HepG2 (cell line): ENCODE measurements at regions not wholly inside any gene's neighbourhood (a gene's known extent, or its start where the extent isn't known, plus 50 kb on each side); places are given as distances from the start of the nearest gene placed in this dataset.

Experiments
- ATAC-seq: fragments of 200-7000 bp; cut with Tn5 transposase; 3 replicates; pipeline ENCODE4 v1.9.1; 2020; ENCODE audit warnings: mild to moderate bottlenecking, moderate library complexity
- BruUV-seq: library from RNA; stranded (reverse); fragments of 400-500 nt; replicated peaks from 2 replicates; lab custom pipeline; 2021; lab: Mats Ljungman, UMichigan
- CTCF ChIA-PET: fragments of 300-600 bp; formaldehyde crosslinking; extraction: SDS; loops from one replicate; lab custom pipeline; 2021; ENCODE audit warnings: low total read pairs, inconsistent platforms, low intra/inter-chr PET ratio; lab: Yijun Ruan, JAX
- POLR2A ChIA-PET: fragments of 350-600 bp; sonication (Branson Sonifier 250); formaldehyde crosslinking; loops from one replicate; lab custom pipeline; 2020; ENCODE audit warnings: antibody characterized with exemption, inconsistent platforms; lab: Yijun Ruan, JAX
- DNase-seq: peaks from one replicate; pipeline ENCODE4 v3.0.0-alpha.2; 2015; ENCODE audit warnings: low spot score
- FAIRE-seq: peaks from 3 replicates; lab custom pipeline; 2011; peaks lifted over from hg19 to GRCh38; lab: Jason Lieb, UNC
- H2AFZ ChIP-seq: one replicate; pipeline ENCODE4 v1.6.1; 2011; ENCODE audit warnings: low read length, inconsistent platforms
- H3K27ac ChIP-seq: fragments of 300-600 bp; 3 replicates; pipeline ENCODE4 v1.8.0; 2011; ENCODE audit warnings: mixed run types, mild to moderate bottlenecking, mixed read lengths, low read length, inconsistent platforms; ENCODE audit not compliant: insufficient read depth; ENCODE audit errors: extremely low read length
- H3K27me3 ChIP-seq, 2 experiments: fragments of 200-600 bp in 1 of 2; 2 replicates in 1 of 2; 3 replicates in 1 of 2; pipeline versions ENCODE4 v1.6.0 to v1.8.0; 2011; ENCODE audit warnings: low read length in 2 of 2, mild to moderate bottlenecking in 2 of 2, moderate library complexity in 2 of 2, inconsistent platforms in 1 of 2; ENCODE audit not compliant: insufficient read depth in 2 of 2, control insufficient read depth in 1 of 2
- H3K36me3 ChIP-seq, 2 experiments: fragments of 200-600 bp in 1 of 2; replicated peaks in 1 of 2; 2 replicates in 1 of 2; 3 replicates in 1 of 2; pipeline versions ENCODE4 v1.5.1 to v1.8.0; 2011; ENCODE audit warnings: low read length in 2 of 2, inconsistent platforms in 1 of 2; ENCODE audit not compliant: insufficient read depth in 2 of 2, control insufficient read depth in 1 of 2
- H3K4me1 ChIP-seq: 2 replicates; pipeline ENCODE4 v1.5.1; 2012; ENCODE audit warnings: low read length, inconsistent platforms; ENCODE audit not compliant: insufficient read depth
- H3K4me2 ChIP-seq: 2 replicates; pipeline ENCODE4 v1.6.0; 2011; ENCODE audit warnings: low read depth, low read length, inconsistent platforms
- H3K4me3 ChIP-seq, 3 experiments: fragments of 200-600 bp in 1 of 3; sonication (generic), shearing (Covaris generic) in 1 of 3; replicated peaks in 1 of 3; 2 replicates each; pipeline ENCODE4 v1.5.1; 2011 to 2016; ENCODE audit warnings: low read length in 3 of 3, inconsistent platforms in 2 of 3, low read depth in 2 of 3, mild to moderate bottlenecking in 2 of 3, control low read depth in 1 of 3, mixed read lengths in 1 of 3; ENCODE audit not compliant: insufficient read depth in 1 of 3
- H3K79me2 ChIP-seq: one replicate; pipeline ENCODE4 v1.6.1; 2011; ENCODE audit warnings: low read length, inconsistent platforms; ENCODE audit not compliant: insufficient read depth
- H3K9ac ChIP-seq: 2 replicates; pipeline ENCODE4 v1.6.0; 2011; ENCODE audit warnings: mild to moderate bottlenecking, low read depth, low read length, inconsistent platforms; ENCODE audit not compliant: insufficient read depth
- H3K9me3 ChIP-seq: 2 replicates; pipeline ENCODE4 v1.5.1; 2012; ENCODE audit warnings: mild to moderate bottlenecking, low read length
- H4K20me1 ChIP-seq: 2 replicates; pipeline ENCODE4 v1.6.0; 2011; ENCODE audit warnings: inconsistent platforms, mild to moderate bottlenecking, low read length, moderate library complexity; ENCODE audit not compliant: insufficient read depth
- BORCS8-MEF2B ChIP-seq: sonication (generic); formaldehyde crosslinking; IDR thresholded peaks from 2 replicates; pipeline ENCODE4 v1.8.0; 2022; ENCODE audit warnings: mild to moderate bottlenecking, missing genetic modification reagents
- MIER2 ChIP-seq: IDR thresholded peaks from 2 replicates; pipeline ENCODE4 v1.6.1; 2016; ENCODE audit warnings: missing biosample characterization, missing genetic modification reagents
- MXD4 ChIP-seq: IDR thresholded peaks from 2 replicates; pipeline ENCODE4 v1.6.1; 2016; ENCODE audit warnings: mild to moderate bottlenecking, missing biosample characterization, missing genetic modification reagents
- RNF219 ChIP-seq: sonication (generic); formaldehyde crosslinking; IDR thresholded peaks from 2 replicates; pipeline ENCODE4 v1.5.0; 2020; ENCODE audit warnings: mild to moderate bottlenecking, missing genetic modification reagents
- SMARCE1 ChIP-seq: fragments of 450-650 bp; IDR thresholded peaks from 2 replicates; pipeline ENCODE4 v1.6.1; 2017; ENCODE audit warnings: borderline replicate concordance
- ZBED4 ChIP-seq: sonication (generic); formaldehyde crosslinking; IDR thresholded peaks from 2 replicates; pipeline ENCODE4 v1.4.0; 2020; ENCODE audit warnings: missing genetic modification reagents, borderline replicate concordance
- WGBS: methylation state at CpG from one replicate; pipeline ENCODE4 v1.1.6; 2017; ENCODE audit warnings: low lambda C conversion rate; 5-methylcytosine and 5-hydroxymethylcytosine counted together
- in situ Hi-C: cut with HindIII; loops from 2 replicates; pipeline ENCODE4 v1.10.0; 2017; ENCODE audit warnings: low pct_unique_long_range_greater_than_20kb; ENCODE audit not compliant: extremely low pct_ligation_motif_present
- intact Hi-C: fragments of 100-400 bp; cut with micrococcal nuclease; formaldehyde crosslinking; loops from one replicate; pipeline ENCODE4 v1.10.0; 2022; ENCODE audit not compliant: unreplicated experiment

DNA sequence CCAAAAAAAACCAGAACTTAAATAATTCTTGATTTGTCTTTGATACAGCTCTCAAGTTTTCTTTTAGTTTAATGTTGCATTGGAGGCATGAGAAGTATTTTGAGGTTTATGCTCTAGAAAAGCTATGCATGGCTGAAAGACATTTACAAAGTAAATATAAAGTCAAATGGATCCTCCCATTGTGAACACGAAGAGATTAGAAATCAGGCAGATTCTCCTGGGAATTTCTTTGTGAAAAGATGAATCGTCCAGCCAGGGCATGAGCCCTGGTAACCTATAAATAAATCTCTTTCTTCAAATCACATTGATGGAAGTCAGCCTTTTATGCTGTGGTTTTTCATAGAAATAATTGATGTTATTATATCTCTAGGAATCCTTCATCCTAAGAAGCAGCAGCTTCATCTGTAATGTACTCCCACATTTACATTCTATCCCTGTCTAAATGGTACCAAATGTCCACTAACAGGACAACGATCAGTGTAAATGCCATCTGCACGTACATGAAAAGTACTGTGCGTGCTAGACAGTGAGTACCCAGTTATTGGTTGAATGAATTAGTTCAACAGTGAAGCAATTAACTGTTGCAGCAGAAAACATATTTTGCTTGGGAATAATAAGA lies 143.6 kb downstream of the ALDH8A1 start:
- no TSS peak for BruUV-seq
- TF ChIP-seq MXD4: no peak
- TF ChIP-seq MIER2: no peak
- TF ChIP-seq SMARCE1: no peak
- no peak for TF ChIP-seq RNF219
- TF ChIP-seq ZBED4: no peak
- TF ChIP-seq BORCS8-MEF2B (CRISPR knock-in tag): no peak
- in situ Hi-C loops: no loop called here
- Histone ChIP-seq H3K9me3 (no peaks in the 10 kb centered on the region), H3K9ac (no peak overlapping the region), H4K20me1 (no peaks in the 10 kb centered on the region), H3K4me2 (no peak overlapping the region), H3K79me2 (no peaks in the 10 kb centered on the region), H3K27me3 (no peaks in the 10 kb centered on the region), H3K4me3 (no peak overlapping the region), H3K4me1 (no peaks in the 10 kb centered on the region), H3K27ac (no peak overlapping the region), H2AFZ (no peak overlapping the region), H3K36me3 (no peaks in the 10 kb centered on the region)
- POLR2A ChIA-PET: no interaction called here
- WGBS: 53% methylated on average over 5 of the region's 5 CpGs
- DNase-seq: no peak
- intact Hi-C loops: no loop called here
- CTCF ChIA-PET: no interaction called here
- ATAC-seq: no peak
- no peak for FAIRE-seq
